HL-60 (cell line): ENCODE measurements at regions not wholly inside any gene's neighbourhood (a gene's known extent, or its start where the extent isn't known, plus 50 kb on each side); places are given as distances from the start of the nearest gene placed in this dataset.

Experiments used
- CTCF ChIP-seq: IDR thresholded peaks from one replicate; pipeline ENCODE4 v1.5.1; 2011; ENCODE audit warnings: low read length, control low read depth, inconsistent platforms; ENCODE audit not compliant: insufficient read depth
- POLR2AphosphoS5 ChIP-seq: IDR thresholded peaks from 2 replicates; pipeline ENCODE4 v1.6.1; 2012; ENCODE audit warnings: low read depth

GRCh38 chr5:61991866-61992265, 314.1 kb upstream of the KIF2A start:
- TF ChIP-seq CTCF (no peak), POLR2AphosphoS5 (no peak)
